ENCODE measurements at regions not wholly inside any gene's neighbourhood (a gene's known extent, or its start where the extent isn't known, plus 50 kb on each side); places are given as distances from the start of the nearest gene placed in this dataset.

- TF ChIP-seq KDM1A (IDR thresholded peaks at IDR 0.05; ENCODE audit: borderline replicate concordance) (no peak), RELA (IDR thresholded peaks at IDR 0.05; ENCODE audit: borderline replicate concordance, partially characterized antibody) (peak; percentile 40), ESRRA (IDR thresholded peaks at IDR 0.05; ENCODE audit: low read length) (no peak), IKZF1 (conservative IDR thresholded peaks at IDR 0.05) (peak; percentile 85), SMAD1 (IDR thresholded peaks at IDR 0.05; ENCODE audit: low read depth, partially characterized antibody) (peak; percentile 82), KLF5 (IDR thresholded peaks at IDR 0.05; ENCODE audit: partially characterized antibody) (no peak), HDAC6 (IDR thresholded peaks at IDR 0.05; ENCODE audit: unreplicated experiment) (no peak), ZNF217 (IDR thresholded peaks at IDR 0.05) (no peak), CUX1 (IDR thresholded peaks at IDR 0.05; ENCODE audit: insufficient replicate concordance, low read depth, low read length) (peak; percentile 89), NFIC (IDR thresholded peaks at IDR 0.05; ENCODE audit: low read depth, low read length) (peak; percentile 78), E2F4 (IDR thresholded peaks at IDR 0.05; ENCODE audit: low read depth, low read length) (no peak), HDGF (IDR thresholded peaks at IDR 0.05) (no peak), ZNF622 (IDR thresholded peaks at IDR 0.05) (no peak), E2F8 (IDR thresholded peaks at IDR 0.05; ENCODE audit: low read depth, partially characterized antibody) (no peak), SUPT20H (IDR thresholded peaks at IDR 0.05; ENCODE audit: borderline replicate concordance, control insufficient read depth, low read depth, low read length) (no peak), JUNB (IDR thresholded peaks at IDR 0.05) (no peak), USF2 (IDR thresholded peaks at IDR 0.05; ENCODE audit: borderline replicate concordance, low read depth, low read length) (no peak)
- TF ChIP-seq, protein P1, sequence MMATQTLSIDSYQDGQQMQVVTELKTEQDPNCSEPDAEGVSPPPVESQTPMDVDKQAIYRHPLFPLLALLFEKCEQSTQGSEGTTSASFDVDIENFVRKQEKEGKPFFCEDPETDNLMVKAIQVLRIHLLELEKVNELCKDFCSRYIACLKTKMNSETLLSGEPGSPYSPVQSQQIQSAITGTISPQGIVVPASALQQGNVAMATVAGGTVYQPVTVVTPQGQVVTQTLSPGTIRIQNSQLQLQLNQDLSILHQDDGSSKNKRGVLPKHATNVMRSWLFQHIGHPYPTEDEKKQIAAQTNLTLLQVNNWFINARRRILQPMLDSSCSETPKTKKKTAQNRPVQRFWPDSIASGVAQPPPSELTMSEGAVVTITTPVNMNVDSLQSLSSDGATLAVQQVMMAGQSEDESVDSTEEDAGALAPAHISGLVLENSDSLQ (IDR thresholded peaks at IDR 0.05): peak; percentile 41; the same call in 1 of the 2 replicates
- TF ChIP-seq, protein P2, sequence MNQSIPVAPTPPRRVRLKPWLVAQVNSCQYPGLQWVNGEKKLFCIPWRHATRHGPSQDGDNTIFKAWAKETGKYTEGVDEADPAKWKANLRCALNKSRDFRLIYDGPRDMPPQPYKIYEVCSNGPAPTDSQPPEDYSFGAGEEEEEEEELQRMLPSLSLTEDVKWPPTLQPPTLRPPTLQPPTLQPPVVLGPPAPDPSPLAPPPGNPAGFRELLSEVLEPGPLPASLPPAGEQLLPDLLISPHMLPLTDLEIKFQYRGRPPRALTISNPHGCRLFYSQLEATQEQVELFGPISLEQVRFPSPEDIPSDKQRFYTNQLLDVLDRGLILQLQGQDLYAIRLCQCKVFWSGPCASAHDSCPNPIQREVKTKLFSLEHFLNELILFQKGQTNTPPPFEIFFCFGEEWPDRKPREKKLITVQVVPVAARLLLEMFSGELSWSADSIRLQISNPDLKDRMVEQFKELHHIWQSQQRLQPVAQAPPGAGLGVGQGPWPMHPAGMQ (IDR thresholded peaks at IDR 0.05; ENCODE audit: borderline replicate concordance): no peak
These were observed 199.0 kb downstream of the PTEN start (continued) for GRCh38 chr10:88062385-88062784.

Data from GM12878 (cell line).